M059J (cell line): ENCODE measurements at regions not wholly inside any gene's neighbourhood (a gene's known extent, or its start where the extent isn't known, plus 50 kb on each side); places are given as distances from the start of the nearest gene placed in this dataset.

Experiments
- DNase-seq: peaks from one replicate; pipeline ENCODE4 v3.0.0-alpha.2; 2012; ENCODE audit warnings: low read depth

- DNase-seq = no peak
Observed at GRCh38 chr15:31241888-31242522, 84.6 kb upstream of the KLF13 start.

GRCh38 chr15:31243895-31244294 lies 82.7 kb upstream of the KLF13 start:
- DNase-seq = no peak

GRCh38 chr15:31245135-31245689 lies 81.4 kb upstream of the KLF13 start:
- DNase-seq = no peak

GRCh38 chr15:31245756-31246155 lies 80.9 kb upstream of the KLF13 start:
- no peak for DNase-seq

- no peak for DNase-seq
Observed at GRCh38 chr15:31247404-31247803, 79.2 kb upstream of the KLF13 start.

GRCh38 chr15:31248263-31248662 lies 78.4 kb upstream of the KLF13 start:
- DNase-seq = no peak

GRCh38 chr15:31248951-31249350 lies 77.7 kb upstream of the KLF13 start:
- DNase-seq = no peak

- no peak for DNase-seq
Observed at GRCh38 chr15:31250033-31250432, 76.6 kb upstream of the KLF13 start.

GRCh38 chr15:31251165-31251564 lies 75.5 kb upstream of the KLF13 start:
- no peak for DNase-seq

- no peak for DNase-seq
Observed at GRCh38 chr15:31252171-31252785, 74.4 kb upstream of the KLF13 start.

- DNase-seq = no peak
Observed at GRCh38 chr15:31254431-31255175, 72.0 kb upstream of the KLF13 start.

GRCh38 chr15:31255176-31255510 lies 71.5 kb upstream of the KLF13 start:
- no peak for DNase-seq

GRCh38 chr15:31255732-31256377 lies 70.8 kb upstream of the KLF13 start:
- DNase-seq = no peak

- no peak for DNase-seq
Observed at GRCh38 chr15:31256378-31257265, 70.0 kb upstream of the KLF13 start.

- DNase-seq = no peak
Observed at GRCh38 chr15:31257286-31257685, 69.3 kb upstream of the KLF13 start.

GRCh38 chr15:31258260-31258659 lies 68.4 kb upstream of the KLF13 start:
- DNase-seq = no peak

GRCh38 chr15:31259562-31260252 lies 66.9 kb upstream of the KLF13 start:
- DNase-seq = no peak

- DNase-seq = no peak
Observed at GRCh38 chr15:31260646-31261265, 65.9 kb upstream of the KLF13 start.

GRCh38 chr15:31261266-31262142 lies 65.1 kb upstream of the KLF13 start:
- DNase-seq = no peak
